Activated CD4-positive, alpha-beta T cell treated with anti-CD3 and anti-CD28 coated beads, Interleukin-2, amount 10 ng/mL, durations not matched to agents 7 days and 5 days (primary cell): ENCODE measurements at regions not wholly inside any gene's neighbourhood (a gene's known extent, or its start where the extent isn't known, plus 50 kb on each side); places are given as distances from the start of the nearest gene placed in this dataset.

Experiments used
- CTCF ChIA-PET: fragments of 350-600 bp; sonication (Branson Sonifier 250); formaldehyde crosslinking; loops from one replicate; lab custom pipeline; 2021; ENCODE audit warnings: antibody characterized with exemption; lab: Charles Lee
- POLR2A ChIA-PET: fragments of 350-600 bp; sonication (Branson Sonifier 250); formaldehyde crosslinking; loops from one replicate; lab custom pipeline; 2021; ENCODE audit warnings: antibody characterized with exemption; lab: Charles Lee
- DNase-seq: peaks from one replicate; pipeline ENCODE4 v3.0.0-alpha.2; 2020
- H3K27ac Mint-ChIP-seq: one replicate; pipeline ENCODE4 v1.8.0; 2021; ENCODE audit warnings: mild to moderate bottlenecking, moderate library complexity, mixed read lengths
- H3K27me3 Mint-ChIP-seq: one replicate; pipeline ENCODE4 v1.8.0; 2021; ENCODE audit warnings: mixed read lengths
- H3K36me3 Mint-ChIP-seq: one replicate; pipeline ENCODE4 v1.8.0; 2021; ENCODE audit warnings: low read depth, mixed read lengths
- H3K4me1 Mint-ChIP-seq: one replicate; pipeline ENCODE4 v1.8.0; 2021; ENCODE audit warnings: mixed read lengths
- H3K4me3 Mint-ChIP-seq: one replicate; pipeline ENCODE4 v1.8.0; 2021; ENCODE audit warnings: mild to moderate bottlenecking, moderate library complexity, mixed read lengths
- H3K9me3 Mint-ChIP-seq: one replicate; pipeline ENCODE4 v1.8.0; 2021; ENCODE audit warnings: mixed read lengths

- Mint-ChIP-seq H3K4me3 (no peak overlapping the region), H3K36me3 (no peaks in the 10 kb centered on the region), H3K9me3 (peaks cover 7% of the 10 kb centered on the region), H3K27ac (no peak overlapping the region), H3K27me3 (no peaks in the 10 kb centered on the region), H3K4me1 (no peaks in the 10 kb centered on the region)
- ChIA-PET POLR2A (no interaction called here), CTCF (interaction anchor here (0.6 kb wide), 1 partner anchor 43 kb away, joined by 3 read pairs; no protein-coding TSS in a partner anchor)
- no peak for DNase-seq
Observed at GRCh38 chr14:85438001-85438400, 91.9 kb upstream of the FLRT2 start.

- H3K9me3 Mint-ChIP-seq = peaks cover 7% of the 10 kb centered on the region
- H3K27me3 Mint-ChIP-seq = no peaks in the 10 kb centered on the region
- POLR2A ChIA-PET = no interaction called here
- H3K27ac Mint-ChIP-seq = no peak overlapping the region
- H3K4me3 Mint-ChIP-seq = no peak overlapping the region
- CTCF ChIA-PET = no interaction called here
- no peaks in the 10 kb centered on the region for H3K36me3 Mint-ChIP-seq
- DNase-seq = no peak
- no peaks in the 10 kb centered on the region for H3K4me1 Mint-ChIP-seq
Observed at GRCh38 chr14:85438481-85438942, 91.4 kb upstream of the FLRT2 start.

GRCh38 chr14:85439696-85440328, 90.1 kb upstream of the FLRT2 start:
- no peak overlapping the region for H3K27ac Mint-ChIP-seq
- no peak for DNase-seq

GRCh38 chr14:85441909-85442643, 87.9 kb upstream of the FLRT2 start:
- Mint-ChIP-seq H3K4me1 (no peaks in the 10 kb centered on the region), H3K4me3 (no peak overlapping the region), H3K9me3 (peaks cover 7% of the 10 kb centered on the region), H3K27ac (no peak overlapping the region), H3K36me3 (no peaks in the 10 kb centered on the region), H3K27me3 (no peaks in the 10 kb centered on the region)
- ChIA-PET CTCF (no interaction called here), POLR2A (no interaction called here)
- DNase-seq = no peak

More at GRCh38 chr14:85439696-85440328, 90.1 kb upstream of the FLRT2 start:
- Mint-ChIP-seq H3K27me3 (no peaks in the 10 kb centered on the region), H3K9me3 (peaks cover 7% of the 10 kb centered on the region), H3K4me3 (no peak overlapping the region), H3K4me1 (no peaks in the 10 kb centered on the region), H3K36me3 (no peaks in the 10 kb centered on the region)
- POLR2A ChIA-PET = no interaction called here
- CTCF ChIA-PET = no interaction called here

GRCh38 chr14:85442996-85443395, 86.9 kb upstream of the FLRT2 start:
- no peaks in the 10 kb centered on the region for H3K27me3 Mint-ChIP-seq
- H3K27ac Mint-ChIP-seq = no peak overlapping the region
- no peak for DNase-seq
- H3K9me3 Mint-ChIP-seq = peaks cover 7% of the 10 kb centered on the region
- H3K4me3 Mint-ChIP-seq = no peak overlapping the region
- CTCF ChIA-PET = no interaction called here
- no peaks in the 10 kb centered on the region for H3K4me1 Mint-ChIP-seq
- POLR2A ChIA-PET = no interaction called here
- H3K36me3 Mint-ChIP-seq = no peaks in the 10 kb centered on the region

- ChIA-PET POLR2A (no interaction called here), CTCF (no interaction called here)
- no peak overlapping the region for H3K27ac Mint-ChIP-seq
- no peak overlapping the region for H3K4me3 Mint-ChIP-seq
- DNase-seq = no peak
- H3K4me1 Mint-ChIP-seq = no peaks in the 10 kb centered on the region
- H3K36me3 Mint-ChIP-seq = no peaks in the 10 kb centered on the region
- H3K9me3 Mint-ChIP-seq = peaks cover 3% of the 10 kb centered on the region
- H3K27me3 Mint-ChIP-seq = no peaks in the 10 kb centered on the region
Observed at GRCh38 chr14:85444635-85445034, 85.3 kb upstream of the FLRT2 start.

- H3K9me3 Mint-ChIP-seq = peaks cover under 1% of the 10 kb centered on the region
- H3K4me1 Mint-ChIP-seq = no peaks in the 10 kb centered on the region
- ChIA-PET CTCF (no interaction called here), POLR2A (no interaction called here)
- no peak overlapping the region for H3K27ac Mint-ChIP-seq
- H3K4me3 Mint-ChIP-seq = no peak overlapping the region
- no peak for DNase-seq
- no peaks in the 10 kb centered on the region for H3K27me3 Mint-ChIP-seq
- no peaks in the 10 kb centered on the region for H3K36me3 Mint-ChIP-seq
Observed at GRCh38 chr14:85445151-85445795, 84.7 kb upstream of the FLRT2 start.

- no peak for DNase-seq
- Mint-ChIP-seq H3K9me3 (no peaks in the 10 kb centered on the region), H3K4me1 (no peaks in the 10 kb centered on the region), H3K4me3 (no peak overlapping the region), H3K36me3 (no peaks in the 10 kb centered on the region), H3K27me3 (no peaks in the 10 kb centered on the region), H3K27ac (no peak overlapping the region)
- ChIA-PET POLR2A (no interaction called here), CTCF (no interaction called here)
Observed at GRCh38 chr14:85447883-85448282, 82.1 kb upstream of the FLRT2 start.

- Mint-ChIP-seq H3K27me3 (no peaks in the 10 kb centered on the region), H3K36me3 (no peaks in the 10 kb centered on the region), H3K27ac (no peak overlapping the region), H3K4me3 (no peak overlapping the region), H3K9me3 (no peaks in the 10 kb centered on the region), H3K4me1 (no peaks in the 10 kb centered on the region)
- ChIA-PET CTCF (no interaction called here), POLR2A (no interaction called here)
- no peak for DNase-seq
Observed at GRCh38 chr14:85451421-85451820, 78.5 kb upstream of the FLRT2 start.

GRCh38 chr14:85453401-85454225, 76.3 kb upstream of the FLRT2 start:
- Mint-ChIP-seq H3K9me3 (no peaks in the 10 kb centered on the region), H3K36me3 (no peaks in the 10 kb centered on the region), H3K4me1 (no peaks in the 10 kb centered on the region), H3K27ac (no peak overlapping the region), H3K4me3 (no peak overlapping the region), H3K27me3 (no peaks in the 10 kb centered on the region)
- CTCF ChIA-PET = no interaction called here
- POLR2A ChIA-PET = no interaction called here
- no peak for DNase-seq

- no peaks in the 10 kb centered on the region for H3K4me1 Mint-ChIP-seq
- H3K27ac Mint-ChIP-seq = no peak overlapping the region
- H3K36me3 Mint-ChIP-seq = no peaks in the 10 kb centered on the region
- CTCF ChIA-PET = no interaction called here
- POLR2A ChIA-PET = no interaction called here
- H3K9me3 Mint-ChIP-seq = no peaks in the 10 kb centered on the region
- H3K27me3 Mint-ChIP-seq = no peaks in the 10 kb centered on the region
- no peak overlapping the region for H3K4me3 Mint-ChIP-seq
- DNase-seq = no peak
Observed at GRCh38 chr14:85454226-85454813, 75.6 kb upstream of the FLRT2 start.

- Mint-ChIP-seq H3K9me3 (no peaks in the 10 kb centered on the region), H3K4me1 (no peaks in the 10 kb centered on the region), H3K36me3 (no peaks in the 10 kb centered on the region), H3K27me3 (no peaks in the 10 kb centered on the region), H3K4me3 (no peak overlapping the region), H3K27ac (no peak overlapping the region)
- no peak for DNase-seq
- CTCF ChIA-PET = no interaction called here
- POLR2A ChIA-PET = no interaction called here
Observed at GRCh38 chr14:85459361-85460000, 70.5 kb upstream of the FLRT2 start.
